ENCODE measurements at regions not wholly inside any gene's neighbourhood (a gene's known extent, or its start where the extent isn't known, plus 50 kb on each side); places are given as distances from the start of the nearest gene placed in this dataset.

DNA sequence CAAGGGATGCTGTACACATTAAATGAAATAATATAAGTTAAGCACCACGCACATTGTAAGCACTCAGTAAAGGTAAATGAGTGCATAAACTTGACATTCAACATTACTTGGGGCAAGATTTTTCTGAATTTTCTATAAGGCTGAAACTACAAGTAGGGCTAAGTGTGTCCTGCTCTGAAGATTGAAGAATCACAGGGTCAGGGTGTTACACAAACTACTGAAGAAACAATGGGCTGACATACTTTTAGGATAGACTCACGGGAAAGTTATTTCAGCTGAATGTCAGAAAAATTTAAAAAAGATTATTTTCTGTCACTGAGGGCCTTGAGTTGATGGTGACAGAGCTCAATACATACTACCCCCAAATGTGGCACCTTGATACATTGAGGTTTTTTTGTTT lies 644.2 kb upstream of the PLXNA2 start:
- TF ChIP-seq POLR2AphosphoS5 (IDR thresholded peaks at IDR 0.05; ENCODE audit: low read depth, low read length) (no peak), SIN3A (IDR thresholded peaks at IDR 0.05; ENCODE audit: borderline replicate concordance, insufficient read depth, low read depth, low read length) (no peak)
- TF ChIP-seq, protein P1, sequence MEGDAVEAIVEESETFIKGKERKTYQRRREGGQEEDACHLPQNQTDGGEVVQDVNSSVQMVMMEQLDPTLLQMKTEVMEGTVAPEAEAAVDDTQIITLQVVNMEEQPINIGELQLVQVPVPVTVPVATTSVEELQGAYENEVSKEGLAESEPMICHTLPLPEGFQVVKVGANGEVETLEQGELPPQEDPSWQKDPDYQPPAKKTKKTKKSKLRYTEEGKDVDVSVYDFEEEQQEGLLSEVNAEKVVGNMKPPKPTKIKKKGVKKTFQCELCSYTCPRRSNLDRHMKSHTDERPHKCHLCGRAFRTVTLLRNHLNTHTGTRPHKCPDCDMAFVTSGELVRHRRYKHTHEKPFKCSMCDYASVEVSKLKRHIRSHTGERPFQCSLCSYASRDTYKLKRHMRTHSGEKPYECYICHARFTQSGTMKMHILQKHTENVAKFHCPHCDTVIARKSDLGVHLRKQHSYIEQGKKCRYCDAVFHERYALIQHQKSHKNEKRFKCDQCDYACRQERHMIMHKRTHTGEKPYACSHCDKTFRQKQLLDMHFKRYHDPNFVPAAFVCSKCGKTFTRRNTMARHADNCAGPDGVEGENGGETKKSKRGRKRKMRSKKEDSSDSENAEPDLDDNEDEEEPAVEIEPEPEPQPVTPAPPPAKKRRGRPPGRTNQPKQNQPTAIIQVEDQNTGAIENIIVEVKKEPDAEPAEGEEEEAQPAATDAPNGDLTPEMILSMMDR (IDR thresholded peaks at IDR 0.05): no peak
- TF ChIP-seq, protein P2, sequence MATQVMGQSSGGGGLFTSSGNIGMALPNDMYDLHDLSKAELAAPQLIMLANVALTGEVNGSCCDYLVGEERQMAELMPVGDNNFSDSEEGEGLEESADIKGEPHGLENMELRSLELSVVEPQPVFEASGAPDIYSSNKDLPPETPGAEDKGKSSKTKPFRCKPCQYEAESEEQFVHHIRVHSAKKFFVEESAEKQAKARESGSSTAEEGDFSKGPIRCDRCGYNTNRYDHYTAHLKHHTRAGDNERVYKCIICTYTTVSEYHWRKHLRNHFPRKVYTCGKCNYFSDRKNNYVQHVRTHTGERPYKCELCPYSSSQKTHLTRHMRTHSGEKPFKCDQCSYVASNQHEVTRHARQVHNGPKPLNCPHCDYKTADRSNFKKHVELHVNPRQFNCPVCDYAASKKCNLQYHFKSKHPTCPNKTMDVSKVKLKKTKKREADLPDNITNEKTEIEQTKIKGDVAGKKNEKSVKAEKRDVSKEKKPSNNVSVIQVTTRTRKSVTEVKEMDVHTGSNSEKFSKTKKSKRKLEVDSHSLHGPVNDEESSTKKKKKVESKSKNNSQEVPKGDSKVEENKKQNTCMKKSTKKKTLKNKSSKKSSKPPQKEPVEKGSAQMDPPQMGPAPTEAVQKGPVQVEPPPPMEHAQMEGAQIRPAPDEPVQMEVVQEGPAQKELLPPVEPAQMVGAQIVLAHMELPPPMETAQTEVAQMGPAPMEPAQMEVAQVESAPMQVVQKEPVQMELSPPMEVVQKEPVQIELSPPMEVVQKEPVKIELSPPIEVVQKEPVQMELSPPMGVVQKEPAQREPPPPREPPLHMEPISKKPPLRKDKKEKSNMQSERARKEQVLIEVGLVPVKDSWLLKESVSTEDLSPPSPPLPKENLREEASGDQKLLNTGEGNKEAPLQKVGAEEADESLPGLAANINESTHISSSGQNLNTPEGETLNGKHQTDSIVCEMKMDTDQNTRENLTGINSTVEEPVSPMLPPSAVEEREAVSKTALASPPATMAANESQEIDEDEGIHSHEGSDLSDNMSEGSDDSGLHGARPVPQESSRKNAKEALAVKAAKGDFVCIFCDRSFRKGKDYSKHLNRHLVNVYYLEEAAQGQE (IDR thresholded peaks at IDR 0.05; ENCODE audit: insufficient read depth in 1 of 2, low read depth in 2 of 2, low read length in 1 of 2): no peak
